Tibial nerve (tissue), 4 donors: ENCODE measurements at regions not wholly inside any gene's neighbourhood (a gene's known extent, or its start where the extent isn't known, plus 50 kb on each side); places are given as distances from the start of the nearest gene placed in this dataset.

Experiments used
- CTCF ChIP-seq, 5 experiments: fragments of 200-600 bp in 3 of 5; fragments of 450-650 bp in 2 of 5; sonication (generic) in 3 of 5; IDR thresholded peaks; one replicate each; pipeline ENCODE4 v1.5.1; 2016 to 2019; ENCODE audit warnings: antibody characterized with exemption in 5 of 5, mild to moderate bottlenecking in 3 of 5, moderate library complexity in 2 of 5
- EP300 ChIP-seq, 2 donors: sonication (generic); formaldehyde crosslinking; IDR thresholded peaks; one replicate each; pipeline ENCODE4 v1.6.1; 2017; ENCODE audit warnings: antibody characterized with exemption in 2 of 2, mild to moderate bottlenecking in 1 of 2
- POLR2A ChIP-seq, 2 donors: fragments of 450-650 bp; IDR thresholded peaks; one replicate each; pipeline ENCODE4 v1.6.1; 2017; ENCODE audit warnings: antibody characterized with exemption in 2 of 2, mild to moderate bottlenecking in 2 of 2, moderate library complexity in 2 of 2

- TF ChIP-seq EP300 (IDR thresholded peaks at IDR 0.05) (no peak), CTCF (IDR thresholded peaks at IDR 0.05) (no peak), POLR2A (IDR thresholded peaks at IDR 0.05) (no peak)
Measured at GRCh38 chr10:65684896-65685295, 1240.9 kb upstream of the LRRTM3 start.
